H1 (cell line): ENCODE measurements at regions not wholly inside any gene's neighbourhood (a gene's known extent, or its start where the extent isn't known, plus 50 kb on each side); places are given as distances from the start of the nearest gene placed in this dataset.
"Not testable (repeated sequence)": the region's sequence is repeated elsewhere in the genome, so short reads cannot be mapped to it uniquely, and the experiment has no call there.

ENCODE experiments used
- CTCF ChIA-PET: fragments of 300-600 bp; sonication (Branson Sonifier 250); formaldehyde crosslinking; loops from one replicate; lab custom pipeline; 2021; ENCODE audit not compliant: partially characterized antibody; lab: Charles Lee
- POLR2A ChIA-PET: fragments of 300-600 bp; sonication (Branson Sonifier 250); formaldehyde crosslinking; loops from one replicate; lab custom pipeline; 2021; ENCODE audit warnings: inconsistent platforms; ENCODE audit not compliant: partially characterized antibody; lab: Charles Lee
- DNase-seq, 2 experiments: peaks; one replicate each; pipeline versions ENCODE4 v3.0.0 to v3.0.0-alpha.2; 2010 to 2022; ENCODE audit warnings: low spot score in 2 of 2, low read depth in 1 of 2, mixed read lengths in 1 of 2
- FAIRE-seq: peaks from 2 replicates; lab custom pipeline; 2011; peaks lifted over from hg19 to GRCh38; lab: Jason Lieb, UNC
- H2AFZ ChIP-seq: 2 replicates; pipeline ENCODE4 v1.8.1; 2012; ENCODE audit warnings: low read length, inconsistent platforms
- H2AK5ac ChIP-seq: 2 replicates; pipeline ENCODE4 v1.6.1; 2013; ENCODE audit warnings: low read depth, low read length
- H2BK120ac ChIP-seq: replicated peaks from 2 replicates; pipeline ENCODE3; 2013; ENCODE audit warnings: low read depth, low read length, inconsistent platforms
- H2BK12ac ChIP-seq: 2 replicates; pipeline ENCODE4 v1.6.1; 2013; ENCODE audit warnings: low read depth, low read length
- H2BK15ac ChIP-seq: 2 replicates; pipeline ENCODE4 v1.6.1; 2013; ENCODE audit warnings: low read length
- H2BK20ac ChIP-seq: 2 replicates; pipeline ENCODE4 v1.6.1; 2013; ENCODE audit warnings: low read length
- H2BK5ac ChIP-seq: 2 replicates; pipeline ENCODE4 v1.6.1; 2013; ENCODE audit warnings: low read depth, low read length
- H3K14ac ChIP-seq: 2 replicates; pipeline ENCODE4 v1.6.1; 2013; ENCODE audit warnings: inconsistent platforms; ENCODE audit not compliant: insufficient read length
- H3K18ac ChIP-seq: 2 replicates; pipeline ENCODE4 v1.6.1; 2013; ENCODE audit warnings: low read length; ENCODE audit errors: extremely low read depth
- H3K23ac ChIP-seq: 2 replicates; pipeline ENCODE4 v1.6.1; 2013; ENCODE audit warnings: inconsistent platforms; ENCODE audit not compliant: insufficient read length
- H3K23me2 ChIP-seq: 2 replicates; pipeline ENCODE4 v1.6.1; 2013; ENCODE audit warnings: low read depth, low read length
- H3K27ac ChIP-seq: 2 replicates; pipeline ENCODE4 v1.6.1; 2011; ENCODE audit warnings: low read depth, low read length, inconsistent platforms
- H3K27me3 ChIP-seq, 4 experiments: replicated peaks in 1 of 4; 1 replicate in 1 of 4; 2 replicates in 3 of 4; pipeline versions ENCODE4 v1.6.1 to v1.8.1; 2011 to 2013; ENCODE audit warnings: low read length in 3 of 4, mild to moderate bottlenecking in 3 of 4, inconsistent platforms in 2 of 4, mixed read lengths in 2 of 4, moderate library complexity in 1 of 4; ENCODE audit not compliant: control insufficient read depth in 3 of 4, insufficient read depth in 3 of 4; ENCODE audit errors: extremely low read depth in 1 of 4
- H3K36me3 ChIP-seq, 4 experiments: 2 replicates each; pipeline versions ENCODE4 v1.6.1 to v1.8.1; 2011 to 2013; ENCODE audit warnings: mild to moderate bottlenecking in 4 of 4, low read length in 3 of 4, moderate library complexity in 2 of 4, control low read depth in 1 of 4, inconsistent platforms in 1 of 4; ENCODE audit not compliant: insufficient read depth in 4 of 4, control insufficient read depth in 2 of 4
- H3K4ac ChIP-seq: replicated peaks from 2 replicates; pipeline ENCODE3; 2013; ENCODE audit warnings: low read length, low read depth, mixed read lengths, inconsistent platforms; ENCODE audit not compliant: insufficient read length
- H3K4me1 ChIP-seq, 4 experiments: replicated peaks in 1 of 4; 1 replicate in 1 of 4; 2 replicates in 3 of 4; pipeline versions ENCODE4 v1.6.1 to v1.8.1; 2011 to 2013; ENCODE audit warnings: low read length in 3 of 4, inconsistent platforms in 2 of 4, mixed read lengths in 1 of 4; ENCODE audit not compliant: insufficient read depth in 4 of 4, control insufficient read depth in 3 of 4
- H3K4me2 ChIP-seq, 2 experiments: 2 replicates each; pipeline versions ENCODE4 v1.6.1 to v1.8.1; 2011 to 2013; ENCODE audit warnings: low read depth in 2 of 2, low read length in 2 of 2, control low read depth in 1 of 2, inconsistent platforms in 1 of 2, mild to moderate bottlenecking in 1 of 2; ENCODE audit not compliant: insufficient read depth in 1 of 2
- H3K4me3 ChIP-seq, 4 experiments: fragments of 200-600, 300-600 bp in 1 of 4; sonication (generic), shearing (Covaris generic), sonication (Bioruptor Twin) in 1 of 4; 2 replicates each; pipeline versions ENCODE4 v1.5.1 to v1.8.1; 2011 to 2016; ENCODE audit warnings: low read length in 4 of 4, low read depth in 3 of 4, control low read depth in 2 of 4, inconsistent platforms in 2 of 4, mild to moderate bottlenecking in 2 of 4, mixed read lengths in 1 of 4, moderate library complexity in 1 of 4; ENCODE audit not compliant: insufficient read depth in 2 of 4; ENCODE audit errors: extremely low read depth in 1 of 4
- H3K56ac ChIP-seq: replicated peaks from 2 replicates; pipeline ENCODE3; 2013; ENCODE audit warnings: low read depth, mild to moderate bottlenecking, mixed read lengths, low read length, inconsistent platforms; ENCODE audit not compliant: insufficient read length
- H3K79me1 ChIP-seq: 2 replicates; pipeline ENCODE4 v1.6.1; 2013; ENCODE audit warnings: low read depth, low read length, control low read depth
- H3K79me2 ChIP-seq, 2 experiments: 2 replicates each; pipeline versions ENCODE4 v1.6.1 to v1.8.1; 2012 to 2013; ENCODE audit warnings: low read length in 2 of 2, mild to moderate bottlenecking in 2 of 2, inconsistent platforms in 1 of 2; ENCODE audit not compliant: insufficient read depth in 2 of 2, control insufficient read depth in 1 of 2
- H3K9ac ChIP-seq, 4 experiments: replicated peaks in 1 of 4; 1 replicate in 1 of 4; 2 replicates in 3 of 4; pipeline versions ENCODE4 v1.6.1 to v1.8.1; 2011 to 2013; ENCODE audit warnings: low read depth in 3 of 4, low read length in 3 of 4, control low read depth in 2 of 4, mild to moderate bottlenecking in 2 of 4, moderate library complexity in 2 of 4, inconsistent platforms in 1 of 4; ENCODE audit errors: extremely low read depth in 1 of 4
- H3K9me3 ChIP-seq, 2 experiments: 2 replicates each; pipeline versions ENCODE4 v1.6.1 to v1.8.1; 2012 to 2013; ENCODE audit warnings: mild to moderate bottlenecking in 2 of 2, moderate library complexity in 2 of 2, control low read depth in 1 of 2, inconsistent platforms in 1 of 2, low read depth in 1 of 2, low read length in 1 of 2, mixed read lengths in 1 of 2; ENCODE audit not compliant: insufficient read depth in 2 of 2
- H4K20me1 ChIP-seq, 2 experiments: replicated peaks in 1 of 2; 2 replicates each; pipeline versions ENCODE3 to v1.8.1; 2011 to 2013; ENCODE audit warnings: inconsistent platforms in 2 of 2, low read length in 2 of 2, mild to moderate bottlenecking in 1 of 2; ENCODE audit not compliant: insufficient read depth in 2 of 2, control insufficient read depth in 1 of 2
- H4K5ac ChIP-seq: 2 replicates; pipeline ENCODE4 v1.6.1; 2013; ENCODE audit warnings: low read length, low read depth, mixed read lengths, inconsistent platforms; ENCODE audit not compliant: insufficient read length
- H4K8ac ChIP-seq: 2 replicates; pipeline ENCODE4 v1.8.0; 2013; ENCODE audit warnings: mild to moderate bottlenecking, moderate library complexity, low read length, inconsistent platforms; ENCODE audit not compliant: insufficient read depth; ENCODE audit errors: extremely low read depth
- H4K91ac ChIP-seq: replicated peaks from 2 replicates; pipeline ENCODE3; 2013; ENCODE audit warnings: low read length, mixed read lengths, inconsistent platforms; ENCODE audit not compliant: insufficient read length
- WGBS, 2 experiments: shearing (Covaris generic) in 1 of 2; methylation state at CpG; one replicate each; pipeline versions ENCODE4 v1.1.6 to v1.1.7; 2013 to 2015; ENCODE audit warnings: low lambda C conversion rate in 2 of 2, mixed read lengths in 2 of 2, inconsistent platforms in 1 of 2, low coverage in 1 of 2, missing lambda C conversion rate in 1 of 2; ENCODE audit not compliant: insufficient replicate concordance in 2 of 2, insufficient coverage in 1 of 2, insufficient read length in 1 of 2; ENCODE audit errors: extremely low coverage in 1 of 2, missing lambda C conversion rate in 1 of 2; 5-methylcytosine and 5-hydroxymethylcytosine counted together

- CTCF ChIA-PET, H3K27ac ChIP-seq, H3K36me3 ChIP-seq, H3K4me2 ChIP-seq, H3K23ac ChIP-seq, FAIRE-seq, H3K4me3 ChIP-seq, H4K91ac ChIP-seq, H2AK5ac ChIP-seq, DNase-seq, H3K14ac ChIP-seq, H3K27me3 ChIP-seq, H3K79me2 ChIP-seq, H2BK120ac ChIP-seq, H3K23me2 ChIP-seq, H3K4ac ChIP-seq, H3K18ac ChIP-seq, H3K4me1 ChIP-seq, H2BK12ac ChIP-seq, POLR2A ChIA-PET, H2AFZ ChIP-seq, H2BK5ac ChIP-seq, H3K9ac ChIP-seq, H3K79me1 ChIP-seq, H2BK20ac ChIP-seq, H2BK15ac ChIP-seq, H4K8ac ChIP-seq, H4K20me1 ChIP-seq, H3K56ac ChIP-seq, H3K9me3 ChIP-seq, H4K5ac ChIP-seq: not testable (repeated sequence)
- WGBS, 2 experiments = no CpG with 5 or more reads among the region's 2 CpGs
Observed at GRCh38 chr1:120311930-120312329, 102.9 kb upstream of the NBPF8 start.

- POLR2A ChIA-PET, FAIRE-seq, H3K18ac ChIP-seq: not testable (repeated sequence)
Observed at GRCh38 chr1:120308940-120309578, 105.8 kb upstream of the NBPF8 start.

More at GRCh38 chr1:120308940-120309578, 105.8 kb upstream of the NBPF8 start:
- no CpG with 5 or more reads among the region's 1 CpG for WGBS, 2 experiments
- H4K5ac ChIP-seq, H3K27ac ChIP-seq, H2BK120ac ChIP-seq, H2AK5ac ChIP-seq, H4K20me1 ChIP-seq, H3K9ac ChIP-seq, H3K4ac ChIP-seq, H3K4me1 ChIP-seq, CTCF ChIA-PET, H3K23ac ChIP-seq, H4K91ac ChIP-seq, H3K14ac ChIP-seq, H3K79me1 ChIP-seq, H3K23me2 ChIP-seq, H2AFZ ChIP-seq, H3K4me2 ChIP-seq, H4K8ac ChIP-seq, H3K27me3 ChIP-seq, H2BK5ac ChIP-seq, H3K79me2 ChIP-seq, H2BK15ac ChIP-seq, DNase-seq, H3K9me3 ChIP-seq, H3K56ac ChIP-seq, H3K36me3 ChIP-seq, H2BK12ac ChIP-seq, H2BK20ac ChIP-seq, H3K4me3 ChIP-seq: not testable (repeated sequence)
